SKM-1 (cell line): ENCODE measurements at regions not wholly inside any gene's neighbourhood (a gene's known extent, or its start where the extent isn't known, plus 50 kb on each side); places are given as distances from the start of the nearest gene placed in this dataset.
"Not testable (repeated sequence)": the region's sequence is repeated elsewhere in the genome, so short reads cannot be mapped to it uniquely, and the experiment has no call there.

Experiments
- DNase-seq: peaks from one replicate; lab custom pipeline; 2025; ENCODE audit not compliant: unreplicated experiment; lab: John Stamatoyannopoulos, UW

DNA sequence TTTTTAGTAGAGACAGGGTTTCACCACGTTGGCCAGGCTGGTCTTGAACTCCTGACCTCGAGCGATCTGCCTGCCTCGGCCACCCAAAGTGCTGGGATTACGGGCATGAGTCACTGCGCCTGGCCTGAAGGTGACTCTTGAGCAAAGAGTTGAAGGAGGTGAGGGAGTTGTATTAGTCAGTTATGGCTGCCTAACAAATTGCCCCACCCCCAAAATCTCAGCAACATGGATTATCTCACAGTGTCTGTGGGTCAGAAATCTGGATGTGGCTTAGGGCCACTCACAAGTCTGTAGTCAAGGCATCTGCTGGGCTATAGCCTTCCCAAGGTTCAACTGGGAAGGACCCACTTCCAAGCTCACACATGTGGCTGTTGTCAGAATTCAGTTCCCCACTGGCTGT is 52.8 kb upstream of the ADGRE5 start:
- DNase-seq = no peak

GRCh38 chr19:14327061-14327460 is 54.2 kb upstream of the ADGRE5 start:
- not testable (repeated sequence) for DNase-seq

DNA sequence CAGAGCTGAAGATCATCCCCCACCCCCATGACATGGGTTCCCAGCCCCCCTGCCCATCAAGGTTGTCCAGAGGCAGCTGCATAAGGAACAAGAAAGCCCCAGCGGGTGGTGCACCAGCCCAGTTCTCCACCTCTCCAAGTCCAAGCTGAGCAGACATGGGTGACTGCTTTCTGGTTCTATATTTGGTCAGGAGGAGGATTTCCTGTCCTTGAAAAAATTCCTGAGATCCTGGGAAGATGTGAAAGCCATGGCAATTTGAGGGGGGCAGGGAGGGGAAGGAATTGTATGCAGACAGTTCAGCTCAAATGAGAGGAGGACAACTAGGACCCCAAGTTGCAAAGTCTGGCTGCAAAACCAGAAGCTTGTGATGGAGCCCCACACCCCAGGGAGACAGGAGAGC is 55.4 kb upstream of the ADGRE5 start:
- DNase-seq = no peak

- no peak for DNase-seq
Measured at GRCh38 chr19:14325134-14325533, 56.1 kb upstream of the ADGRE5 start.

DNA sequence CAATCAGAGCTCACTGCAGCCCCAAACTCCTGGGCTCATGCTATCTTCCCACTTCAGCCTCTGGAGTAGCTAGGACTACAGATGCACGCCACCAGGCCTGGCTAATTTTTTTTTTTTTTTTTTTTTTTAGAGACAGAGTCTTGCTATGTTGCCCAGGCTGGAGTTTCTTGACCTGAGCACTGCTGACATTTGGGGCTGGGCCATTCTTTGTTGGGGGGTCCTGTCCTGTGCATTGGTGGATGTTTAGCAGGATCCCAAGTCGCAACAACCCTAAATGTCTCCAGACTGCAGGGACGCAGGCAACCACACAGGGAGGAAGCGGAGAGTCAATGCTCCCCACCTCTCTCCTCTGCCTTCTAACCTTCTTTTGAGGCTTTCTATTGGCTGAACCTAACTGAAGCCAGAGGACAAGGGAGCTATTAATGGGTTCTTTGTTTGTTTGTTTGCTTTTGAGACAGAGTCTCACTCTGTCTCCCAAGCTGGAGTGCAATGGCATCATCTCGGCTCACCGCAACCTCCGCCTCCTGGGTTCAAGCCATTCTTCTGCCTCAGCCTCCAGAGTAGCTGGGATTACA is 58.3 kb upstream of the ADGRE5 start:
- no peak for DNase-seq

GRCh38 chr19:14320253-14320652 is 61.0 kb upstream of the ADGRE5 start:
- no peak for DNase-seq

DNA sequence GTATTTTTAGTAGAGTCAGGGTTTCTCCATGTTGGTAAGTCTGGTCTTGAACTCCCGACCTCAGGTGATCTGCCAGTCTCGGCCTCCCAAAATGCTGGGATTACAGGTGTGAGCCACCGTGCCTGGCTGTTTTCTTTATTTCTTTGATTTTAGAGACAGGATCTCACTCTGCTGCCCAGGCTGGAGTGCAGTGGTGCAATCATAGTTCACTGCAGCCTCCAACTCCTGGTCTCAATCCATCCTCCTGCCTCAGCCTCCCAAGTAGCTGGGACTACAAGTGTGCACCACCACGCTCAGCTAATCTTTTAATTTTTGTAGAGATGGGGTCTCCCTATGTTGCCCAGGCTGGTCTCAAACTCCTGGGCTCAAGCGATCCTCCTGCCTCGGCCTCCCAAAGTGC is 61.5 kb upstream of the ADGRE5 start:
- DNase-seq = not testable (repeated sequence)

DNA sequence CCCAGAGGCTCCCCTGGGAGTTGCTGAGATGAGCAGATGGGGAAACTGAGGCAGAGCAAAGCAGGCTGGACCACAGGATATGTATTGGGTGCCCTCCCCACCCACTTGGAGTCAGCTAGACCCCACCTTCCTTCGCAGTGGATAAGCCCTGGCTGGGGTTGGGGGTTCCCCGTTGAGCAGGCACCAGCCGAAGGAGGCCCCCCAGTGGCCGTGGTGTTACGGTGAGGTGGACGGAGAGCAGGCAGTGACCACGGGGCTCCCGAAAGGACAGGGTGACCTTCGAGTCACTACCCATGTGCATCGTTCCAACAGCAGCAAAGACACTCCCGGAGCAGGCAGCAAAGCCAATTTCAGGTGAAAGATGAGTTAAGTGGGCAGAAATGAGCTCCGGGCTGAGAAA is 62.4 kb upstream of the ADGRE5 start:
- DNase-seq = no peak

GRCh38 chr19:14317157-14317556 is 64.1 kb upstream of the ADGRE5 start:
- DNase-seq = no peak

GRCh38 chr19:14315433-14315832 is 65.8 kb upstream of the ADGRE5 start:
- no peak for DNase-seq

GRCh38 chr19:14310055-14310454 is 71.2 kb upstream of the ADGRE5 start:
- DNase-seq = peak; percentile 38

- DNase-seq = no peak
Measured at GRCh38 chr19:14305706-14306105, 75.5 kb upstream of the ADGRE5 start.

- DNase-seq = no peak
Measured at GRCh38 chr19:14301150-14301549, 80.1 kb upstream of the ADGRE5 start.

GRCh38 chr19:14300303-14300702 is 80.9 kb upstream of the ADGRE5 start:
- no peak for DNase-seq

DNA sequence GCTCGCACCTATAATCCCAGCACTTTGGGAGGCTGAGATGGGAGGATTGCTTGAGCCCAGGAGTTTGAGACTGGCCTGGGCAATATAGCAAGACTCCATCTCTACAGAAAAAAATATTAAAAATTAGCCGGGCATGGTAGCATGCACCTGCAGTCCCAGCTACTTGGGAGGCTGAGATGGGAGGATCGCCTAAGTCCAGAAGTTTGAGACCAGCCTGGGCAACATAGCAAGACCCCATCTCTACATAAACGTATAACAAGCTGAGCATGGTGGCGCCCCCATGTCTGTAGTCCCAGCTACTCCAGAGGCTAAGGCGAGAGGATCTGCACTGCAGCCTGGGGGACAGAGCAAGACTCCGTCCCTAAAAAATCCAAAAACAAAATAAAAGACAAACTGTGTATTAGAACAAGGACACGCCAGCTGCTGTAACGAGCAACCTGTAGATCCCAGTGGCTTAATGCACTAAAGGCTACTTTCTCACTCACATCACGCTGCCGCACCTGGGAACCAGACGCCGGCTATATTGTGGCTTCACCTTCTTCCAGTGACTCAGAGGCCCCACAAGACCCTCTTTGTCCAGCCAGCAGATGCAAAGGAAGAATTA is 81.9 kb upstream of the ADGRE5 start:
- not testable (repeated sequence) for DNase-seq

GRCh38 chr19:14297883-14298576 is 83.2 kb upstream of the ADGRE5 start:
- DNase-seq = not testable (repeated sequence)

DNA sequence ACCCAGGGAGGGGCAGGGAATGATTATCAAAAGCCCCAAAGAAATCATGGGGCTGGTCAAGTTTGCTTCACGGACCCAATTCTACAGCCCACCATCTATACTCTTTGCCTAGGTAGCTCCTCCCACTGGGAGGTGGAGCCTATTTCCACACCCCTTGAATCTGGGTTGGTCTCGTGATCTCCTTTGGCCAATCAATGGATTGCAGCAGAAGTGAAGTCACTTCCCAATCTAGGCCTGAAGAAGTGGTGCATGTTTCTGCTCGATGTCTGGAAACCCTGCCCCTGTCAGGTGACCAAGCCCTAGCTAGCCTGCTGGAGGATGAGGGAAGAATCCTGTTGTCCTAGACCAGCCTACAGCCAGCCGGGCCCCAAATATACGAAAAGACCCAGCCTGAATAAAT is 86.3 kb upstream of the ADGRE5 start:
- DNase-seq = not testable (repeated sequence)

GRCh38 chr19:14293816-14294170 is 87.5 kb upstream of the ADGRE5 start:
- DNase-seq = not testable (repeated sequence)

DNA sequence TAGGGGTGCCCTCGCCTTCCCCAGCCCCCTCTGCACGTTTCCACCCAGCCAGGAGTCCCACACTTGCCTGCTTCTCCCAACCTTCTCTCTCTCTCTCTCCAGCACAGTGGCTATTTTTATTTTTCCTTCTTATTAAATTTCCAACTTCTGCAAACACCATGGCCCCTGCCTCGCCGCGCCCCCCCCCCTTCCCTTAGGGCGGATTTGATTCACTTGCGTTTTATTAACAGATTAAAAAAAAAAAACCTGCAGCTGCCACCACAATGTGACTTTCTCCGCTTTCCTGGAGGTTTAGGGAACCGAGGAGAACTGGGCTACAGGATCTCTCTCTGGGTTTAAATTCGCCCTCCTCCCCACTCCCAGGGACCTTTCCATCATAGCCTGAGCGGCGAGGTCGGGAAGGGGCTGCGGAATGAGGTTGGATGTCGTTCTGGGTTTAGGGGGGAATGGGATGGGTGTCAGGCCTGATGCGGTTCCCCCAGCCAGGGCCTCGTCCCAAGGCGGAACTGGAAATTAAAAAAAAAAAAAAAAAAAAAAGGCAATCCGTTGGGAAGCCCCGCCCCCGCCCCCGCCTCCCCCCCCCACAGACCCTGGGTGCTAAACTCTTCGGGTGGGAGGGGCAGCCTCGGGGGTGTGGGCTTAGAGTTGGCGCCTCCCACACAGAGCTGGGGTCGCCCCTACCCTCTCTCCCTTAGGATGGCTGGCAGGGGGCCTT is 87.3 kb upstream of the ADGRL1 start:
- DNase-seq = not testable (repeated sequence)

- DNase-seq = not testable (repeated sequence)
Measured at GRCh38 chr19:14289810-14290209, 83.8 kb upstream of the ADGRL1 start.

GRCh38 chr19:14287837-14288236 is 81.9 kb upstream of the ADGRL1 start:
- not testable (repeated sequence) for DNase-seq

DNA sequence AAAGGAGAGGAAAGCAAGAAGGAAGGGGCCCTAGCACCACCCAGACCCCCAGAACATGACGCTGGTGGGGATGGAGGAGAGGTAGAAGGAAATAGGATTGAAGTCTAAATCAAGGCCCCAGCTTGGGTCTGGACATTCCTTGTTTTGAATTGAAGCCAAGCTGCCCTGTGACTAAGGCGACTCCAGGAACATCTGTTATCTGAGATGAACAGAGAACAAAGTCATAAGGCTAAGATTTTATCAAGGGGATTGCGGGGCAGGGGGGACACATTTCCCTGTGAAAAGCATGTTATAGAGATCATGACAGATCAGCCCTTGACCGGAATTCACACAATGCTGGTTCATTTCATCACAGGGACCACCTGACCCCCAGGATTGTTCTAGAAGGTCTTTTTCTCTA is 80.6 kb upstream of the ADGRL1 start:
- DNase-seq = not testable (repeated sequence)
